Erythroblast (primary cell): ENCODE measurements at regions not wholly inside any gene's neighbourhood (a gene's known extent, or its start where the extent isn't known, plus 50 kb on each side); places are given as distances from the start of the nearest gene placed in this dataset.

Source experiments
- DNase-seq, 2 experiments: peaks; one replicate each; lab custom pipeline; 2025; lab: John Stamatoyannopoulos, UW
- GATA1 ChIP-seq: IDR thresholded peaks from 2 replicates; pipeline ENCODE4 v1.6.1; 2011; ENCODE audit warnings: low read depth, mild to moderate bottlenecking, control low read depth, low read length, moderate library complexity
- POLR2A ChIP-seq: IDR thresholded peaks from 2 replicates; pipeline ENCODE4 v1.6.1; 2011; ENCODE audit warnings: mild to moderate bottlenecking, low read length

DNA sequence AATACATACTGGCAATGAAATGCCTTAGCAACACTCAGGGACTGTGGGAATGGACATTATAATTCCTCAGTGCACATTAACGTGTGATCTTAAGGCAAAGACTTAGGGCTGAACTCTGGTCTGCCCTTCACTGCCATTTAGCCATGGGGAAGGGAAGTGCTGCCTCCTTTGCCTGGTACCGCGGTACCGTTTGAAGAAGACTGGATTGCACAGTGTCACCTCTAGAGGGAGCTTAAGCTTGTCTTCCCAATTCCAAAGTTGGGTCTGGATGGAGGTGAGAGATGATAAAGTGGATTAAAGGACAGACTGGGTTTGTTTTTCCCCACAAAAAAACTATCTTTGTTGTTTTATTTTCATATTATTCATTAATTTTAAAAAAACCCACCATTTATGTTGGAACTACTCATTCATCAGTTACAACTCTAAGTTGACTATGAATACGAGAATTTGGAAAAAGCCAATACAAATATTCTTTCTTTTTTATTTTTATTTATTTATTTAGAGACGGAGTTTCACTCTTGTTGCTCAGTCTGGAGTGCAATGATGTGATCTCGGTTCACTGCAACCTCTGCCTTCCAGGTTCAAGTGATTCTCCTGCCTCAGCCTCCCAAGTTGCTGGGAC, 60.0 kb upstream of the SYN2 start:
- TF ChIP-seq POLR2A, result no peak
- TF ChIP-seq GATA1, result no peak
- peak; percentile 15 to 28 for DNase-seq

DNA sequence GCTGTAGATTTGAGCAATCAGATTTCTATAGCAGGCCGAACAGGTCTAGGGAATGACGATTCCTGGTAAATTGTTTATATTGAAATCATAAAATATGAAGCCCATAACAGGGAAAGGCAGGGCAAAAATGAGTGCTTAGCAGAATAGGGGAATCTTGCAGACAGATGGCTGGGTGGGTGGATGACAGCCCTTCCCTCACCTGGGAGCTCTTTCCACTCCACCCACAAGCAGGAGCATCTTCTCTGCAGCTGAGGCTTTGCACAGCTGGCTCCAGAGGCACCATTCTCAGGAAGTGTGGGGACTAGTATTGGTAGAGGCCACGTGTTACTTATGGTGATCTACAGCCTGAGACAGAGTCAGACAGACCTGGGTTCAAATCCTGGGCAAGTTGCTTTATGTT, 55.9 kb upstream of the SYN2 start:
- TF ChIP-seq GATA1 (no peak), POLR2A (no peak)
- DNase-seq, result no peak

DNA sequence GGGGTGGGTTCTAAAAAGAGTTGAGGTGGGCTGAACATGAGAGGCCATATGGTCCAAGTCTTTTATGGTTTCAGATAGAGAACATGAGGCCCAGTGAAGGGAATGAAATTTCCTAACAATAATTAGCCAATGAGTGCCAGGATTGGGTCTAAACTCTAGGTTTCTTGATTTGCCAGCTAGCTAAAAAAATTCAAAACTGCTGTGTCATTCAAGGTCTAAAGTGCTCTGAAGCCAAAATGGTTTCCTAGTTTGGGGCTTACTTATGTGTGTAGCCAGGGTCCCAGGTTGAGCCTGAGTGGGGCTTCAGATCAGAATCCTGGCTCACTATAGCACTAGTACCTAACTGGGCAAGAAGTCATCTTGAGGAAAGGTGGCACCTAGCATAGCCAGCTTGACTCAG, 55.3 kb upstream of the SYN2 start:
- no peak for DNase-seq

DNA sequence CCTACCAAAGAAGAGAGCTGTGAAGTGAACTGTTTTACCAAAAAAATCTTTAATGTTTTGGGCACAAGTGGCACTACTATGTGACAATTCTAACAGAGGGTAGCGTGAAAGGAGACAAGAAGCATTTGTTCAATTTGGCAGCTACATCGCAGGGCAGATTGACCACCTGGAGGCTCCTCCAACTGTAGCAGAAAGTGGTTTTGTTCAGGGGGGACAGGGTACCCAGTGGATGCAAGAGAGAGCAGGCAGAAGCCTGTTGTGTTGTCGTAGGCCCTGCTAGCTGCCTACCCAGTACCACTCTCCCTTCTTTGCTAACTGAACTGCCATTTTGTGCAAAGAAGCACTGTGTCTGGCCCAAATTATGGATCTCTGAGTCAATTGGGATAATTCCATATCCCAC, 54.8 kb upstream of the SYN2 start:
- no peak for TF ChIP-seq GATA1
- TF ChIP-seq POLR2A, result no peak
- no peak for DNase-seq

More for the DNA sequence above, 55.3 kb upstream of the SYN2 start:
- TF ChIP-seq GATA1, result no peak
- TF ChIP-seq POLR2A, result no peak

DNA sequence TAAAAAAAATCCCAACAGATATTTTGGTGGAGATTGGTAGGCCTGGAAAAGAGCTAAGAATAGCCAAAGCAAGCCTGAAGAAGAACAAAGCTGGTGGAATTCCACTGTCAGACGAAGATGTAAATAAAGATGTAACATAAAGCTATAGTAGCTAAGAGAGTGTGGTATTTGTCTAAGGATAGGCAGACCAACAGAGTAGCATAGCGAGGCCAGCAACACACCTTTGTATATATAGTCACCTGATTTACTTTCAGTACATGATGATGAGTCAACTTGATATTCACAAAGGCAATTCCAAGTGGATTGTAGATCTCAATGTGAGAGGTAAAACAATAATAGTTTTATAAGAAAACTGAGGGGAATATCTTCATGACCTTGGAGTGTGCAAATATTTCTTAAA, 53.6 kb upstream of the SYN2 start:
- DNase-seq, result no peak
- TF ChIP-seq POLR2A (no peak), GATA1 (no peak)

DNA sequence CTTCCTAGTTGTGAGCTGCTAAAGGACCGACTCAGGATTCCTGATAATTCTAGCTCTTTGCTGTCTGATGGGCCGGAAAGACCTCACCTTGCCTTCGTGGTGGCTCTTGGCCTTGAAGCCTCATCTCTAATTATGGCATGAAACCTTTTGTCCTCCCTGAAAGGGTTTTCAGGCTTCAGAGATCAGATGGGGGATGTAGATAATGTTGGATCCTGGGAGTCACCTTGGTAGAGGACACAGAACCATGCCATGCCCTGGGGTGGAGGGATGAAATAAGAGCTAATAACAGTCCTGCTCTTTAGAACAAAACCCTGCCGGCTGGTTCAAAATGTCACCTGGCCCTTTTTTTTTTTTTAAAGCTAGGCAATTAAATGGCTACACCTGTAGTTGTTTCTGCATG, 50.8 kb upstream of the SYN2 start:
- TF ChIP-seq POLR2A, result no peak
- no peak for TF ChIP-seq GATA1
- DNase-seq, result no peak

DNA sequence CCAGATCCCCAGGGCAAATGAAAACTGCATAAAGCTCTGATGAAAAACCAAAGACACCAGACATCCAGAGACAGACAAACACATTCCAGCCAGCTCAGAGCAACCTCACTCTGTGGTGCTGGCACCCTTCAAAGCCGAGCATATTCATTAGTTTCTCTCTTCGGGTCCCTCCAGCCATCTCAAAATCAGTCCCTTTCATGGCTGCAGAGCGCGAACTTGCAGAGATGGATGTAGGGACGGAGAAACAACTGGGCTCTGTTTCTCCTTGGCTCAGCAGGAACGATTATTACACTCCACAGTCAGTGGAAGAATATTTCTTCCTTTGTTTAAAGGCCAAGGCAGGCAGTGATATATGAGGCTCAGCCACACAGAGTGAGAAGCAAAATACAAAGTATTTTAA, 50.4 kb upstream of the SYN2 start:
- no peak for DNase-seq
- TF ChIP-seq POLR2A (no peak), GATA1 (no peak)

DNA sequence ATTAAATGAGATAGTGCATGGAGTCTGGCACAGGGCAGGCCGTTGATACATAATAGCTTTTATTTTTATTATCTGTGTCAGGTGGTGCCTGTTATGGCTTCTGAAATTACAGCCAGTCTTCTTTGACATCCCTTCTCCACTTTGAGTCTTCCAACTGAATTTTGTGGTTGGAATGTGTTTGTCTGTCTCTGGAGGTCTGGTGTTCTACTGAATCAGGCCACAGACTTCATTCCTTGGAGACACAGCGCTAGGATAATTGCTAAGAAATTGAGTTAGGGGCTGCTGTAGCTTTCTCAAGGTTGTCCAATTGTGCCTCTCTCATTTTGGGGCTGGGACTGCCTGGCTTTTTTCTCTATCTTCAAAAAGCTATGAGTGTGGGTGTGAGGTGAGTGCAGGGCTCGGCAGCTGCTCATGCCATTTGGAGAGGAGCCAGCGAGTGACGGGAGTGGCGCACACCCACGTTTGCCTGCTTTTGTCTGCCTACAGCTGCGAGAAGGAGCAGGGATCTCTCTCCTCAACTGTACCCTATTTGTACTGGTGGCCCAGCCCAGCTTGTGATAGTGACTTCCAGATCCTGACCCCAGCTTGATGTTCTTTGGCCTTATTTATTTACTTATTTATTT, 49.8 kb upstream of the SYN2 start:
- TF ChIP-seq POLR2A (no peak), GATA1 (no peak)
- no peak for DNase-seq
